Erythroblast (primary cell): ENCODE measurements at regions not wholly inside any gene's neighbourhood (a gene's known extent, or its start where the extent isn't known, plus 50 kb on each side); places are given as distances from the start of the nearest gene placed in this dataset.

Experiments used
- GATA1 ChIP-seq: IDR thresholded peaks from 2 replicates; pipeline ENCODE4 v1.6.1; 2011; ENCODE audit warnings: low read depth, mild to moderate bottlenecking, control low read depth, low read length, moderate library complexity
- POLR2A ChIP-seq: IDR thresholded peaks from 2 replicates; pipeline ENCODE4 v1.6.1; 2011; ENCODE audit warnings: mild to moderate bottlenecking, low read length

GRCh38 chr1:116185161-116185701 is 74.0 kb downstream of the MAB21L3 start:
- TF ChIP-seq POLR2A (no peak), GATA1 (no peak)
